HepG2 (cell line): ENCODE measurements at regions not wholly inside any gene's neighbourhood (a gene's known extent, or its start where the extent isn't known, plus 50 kb on each side); places are given as distances from the start of the nearest gene placed in this dataset.

ENCODE experiments used
- ATAC-seq: fragments of 200-7000 bp; cut with Tn5 transposase; 3 replicates; pipeline ENCODE4 v1.9.1; 2020; ENCODE audit warnings: mild to moderate bottlenecking, moderate library complexity
- BruUV-seq: library from RNA; stranded (reverse); fragments of 400-500 nt; replicated peaks from 2 replicates; lab custom pipeline; 2021; lab: Mats Ljungman, UMichigan
- CTCF ChIA-PET: fragments of 300-600 bp; formaldehyde crosslinking; extraction: SDS; loops from one replicate; lab custom pipeline; 2021; ENCODE audit warnings: low total read pairs, inconsistent platforms, low intra/inter-chr PET ratio; lab: Yijun Ruan, JAX
- POLR2A ChIA-PET: fragments of 350-600 bp; sonication (Branson Sonifier 250); formaldehyde crosslinking; loops from one replicate; lab custom pipeline; 2020; ENCODE audit warnings: antibody characterized with exemption, inconsistent platforms; lab: Yijun Ruan, JAX
- DNase-seq: peaks from one replicate; pipeline ENCODE4 v3.0.0-alpha.2; 2015; ENCODE audit warnings: low spot score
- FAIRE-seq: peaks from 3 replicates; lab custom pipeline; 2011; peaks lifted over from hg19 to GRCh38; lab: Jason Lieb, UNC
- H2AFZ ChIP-seq: one replicate; pipeline ENCODE4 v1.6.1; 2011; ENCODE audit warnings: low read length, inconsistent platforms
- H3K27ac ChIP-seq: fragments of 300-600 bp; 3 replicates; pipeline ENCODE4 v1.8.0; 2011; ENCODE audit warnings: mixed run types, mild to moderate bottlenecking, mixed read lengths, low read length, inconsistent platforms; ENCODE audit not compliant: insufficient read depth; ENCODE audit errors: extremely low read length
- H3K27me3 ChIP-seq, 2 experiments: fragments of 200-600 bp in 1 of 2; 2 replicates in 1 of 2; 3 replicates in 1 of 2; pipeline versions ENCODE4 v1.6.0 to v1.8.0; 2011; ENCODE audit warnings: low read length in 2 of 2, mild to moderate bottlenecking in 2 of 2, moderate library complexity in 2 of 2, inconsistent platforms in 1 of 2; ENCODE audit not compliant: insufficient read depth in 2 of 2, control insufficient read depth in 1 of 2
- H3K36me3 ChIP-seq, 2 experiments: fragments of 200-600 bp in 1 of 2; replicated peaks in 1 of 2; 2 replicates in 1 of 2; 3 replicates in 1 of 2; pipeline versions ENCODE4 v1.5.1 to v1.8.0; 2011; ENCODE audit warnings: low read length in 2 of 2, inconsistent platforms in 1 of 2; ENCODE audit not compliant: insufficient read depth in 2 of 2, control insufficient read depth in 1 of 2
- H3K4me1 ChIP-seq: 2 replicates; pipeline ENCODE4 v1.5.1; 2012; ENCODE audit warnings: low read length, inconsistent platforms; ENCODE audit not compliant: insufficient read depth
- H3K4me2 ChIP-seq: 2 replicates; pipeline ENCODE4 v1.6.0; 2011; ENCODE audit warnings: low read depth, low read length, inconsistent platforms
- H3K4me3 ChIP-seq, 3 experiments: fragments of 200-600 bp in 1 of 3; sonication (generic), shearing (Covaris generic) in 1 of 3; replicated peaks in 1 of 3; 2 replicates each; pipeline ENCODE4 v1.5.1; 2011 to 2016; ENCODE audit warnings: low read length in 3 of 3, inconsistent platforms in 2 of 3, low read depth in 2 of 3, mild to moderate bottlenecking in 2 of 3, control low read depth in 1 of 3, mixed read lengths in 1 of 3; ENCODE audit not compliant: insufficient read depth in 1 of 3
- H3K79me2 ChIP-seq: one replicate; pipeline ENCODE4 v1.6.1; 2011; ENCODE audit warnings: low read length, inconsistent platforms; ENCODE audit not compliant: insufficient read depth
- H3K9ac ChIP-seq: 2 replicates; pipeline ENCODE4 v1.6.0; 2011; ENCODE audit warnings: mild to moderate bottlenecking, low read depth, low read length, inconsistent platforms; ENCODE audit not compliant: insufficient read depth
- H3K9me3 ChIP-seq: 2 replicates; pipeline ENCODE4 v1.5.1; 2012; ENCODE audit warnings: mild to moderate bottlenecking, low read length
- H4K20me1 ChIP-seq: 2 replicates; pipeline ENCODE4 v1.6.0; 2011; ENCODE audit warnings: inconsistent platforms, mild to moderate bottlenecking, low read length, moderate library complexity; ENCODE audit not compliant: insufficient read depth
- BCL6 ChIP-seq: IDR thresholded peaks from 2 replicates; pipeline ENCODE4 v1.6.1; 2016; ENCODE audit warnings: missing genetic modification reagents, missing compliant biosample characterization
- HNRNPL ChIP-seq: fragments of 200-400 bp; formaldehyde crosslinking; IDR thresholded peaks from 2 replicates; pipeline ENCODE4 v1.6.1; 2017; ENCODE audit warnings: mild to moderate bottlenecking, low read depth, low read length
- MYNN ChIP-seq: sonication (generic); formaldehyde crosslinking; IDR thresholded peaks from 2 replicates; pipeline ENCODE4 v1.4.0; 2020; ENCODE audit warnings: mild to moderate bottlenecking, low read depth, missing genetic modification reagents
- NFE2 ChIP-seq: sonication (generic); formaldehyde crosslinking; IDR thresholded peaks from 2 replicates; pipeline ENCODE4 v1.4.0; 2020; ENCODE audit warnings: missing genetic modification reagents
- PHF21A ChIP-seq: sonication (generic); formaldehyde crosslinking; IDR thresholded peaks from 2 replicates; pipeline ENCODE4 v1.5.0; 2020; ENCODE audit warnings: mild to moderate bottlenecking, missing genetic modification reagents
- REPIN1 ChIP-seq: sonication (generic); formaldehyde crosslinking; IDR thresholded peaks from 2 replicates; pipeline ENCODE4 v1.8.0; 2022; ENCODE audit warnings: missing genetic modification reagents, low read depth, mild to moderate bottlenecking, borderline replicate concordance
- SKI ChIP-seq: fragments of 450-650 bp; IDR thresholded peaks from one replicate; pipeline ENCODE4 v1.6.1; 2018; ENCODE audit warnings: mild to moderate bottlenecking; ENCODE audit not compliant: partially characterized antibody
- SRY ChIP-seq: sonication (generic); formaldehyde crosslinking; IDR thresholded peaks from 2 replicates; pipeline ENCODE4 v1.8.0; 2022; ENCODE audit warnings: mild to moderate bottlenecking, missing genetic modification reagents
- TIGD3 ChIP-seq: sonication (generic); formaldehyde crosslinking; IDR thresholded peaks from 2 replicates; pipeline ENCODE4 v1.5.1; 2020; ENCODE audit warnings: mild to moderate bottlenecking, missing genetic modification reagents, borderline replicate concordance
- ZKSCAN8 ChIP-seq: IDR thresholded peaks from 2 replicates; pipeline ENCODE4 v1.6.1; 2016; ENCODE audit warnings: borderline replicate concordance, missing genetic modification reagents, missing compliant biosample characterization
- ZNF101 ChIP-seq: sonication (generic); formaldehyde crosslinking; IDR thresholded peaks from 2 replicates; pipeline ENCODE4 v1.4.0; 2020; ENCODE audit warnings: mild to moderate bottlenecking, low read depth, missing genetic modification reagents, borderline replicate concordance
- ZNF572 ChIP-seq: sonication (generic); formaldehyde crosslinking; IDR thresholded peaks from 2 replicates; pipeline ENCODE4 v1.5.1; 2020; ENCODE audit warnings: mild to moderate bottlenecking, missing genetic modification reagents
- ZNF772 ChIP-seq: sonication (generic); formaldehyde crosslinking; IDR thresholded peaks from 2 replicates; pipeline ENCODE4 v1.5.0; 2020; ENCODE audit warnings: mild to moderate bottlenecking, missing genetic modification reagents
- ZNF776 ChIP-seq: sonication (generic); formaldehyde crosslinking; IDR thresholded peaks from 2 replicates; pipeline ENCODE4 v1.4.0; 2020; ENCODE audit warnings: mild to moderate bottlenecking, missing genetic modification reagents
- WGBS: methylation state at CpG from one replicate; pipeline ENCODE4 v1.1.6; 2017; ENCODE audit warnings: low lambda C conversion rate; 5-methylcytosine and 5-hydroxymethylcytosine counted together
- in situ Hi-C: cut with HindIII; loops from 2 replicates; pipeline ENCODE4 v1.10.0; 2017; ENCODE audit warnings: low pct_unique_long_range_greater_than_20kb; ENCODE audit not compliant: extremely low pct_ligation_motif_present
- intact Hi-C: fragments of 100-400 bp; cut with micrococcal nuclease; formaldehyde crosslinking; loops from one replicate; pipeline ENCODE4 v1.10.0; 2022; ENCODE audit not compliant: unreplicated experiment

- H3K27me3 ChIP-seq: no peaks in the 10 kb centered on the region; a peak in 1 of 5 replicates
- BruUV-seq: no TSS peak
- no peak overlapping the region for H3K4me2 ChIP-seq
- in situ Hi-C loops: no loop called here
- FAIRE-seq: no peak
- H3K9ac ChIP-seq: no peak overlapping the region
- no peaks in the 10 kb centered on the region for H3K36me3 ChIP-seq
- H2AFZ ChIP-seq: no peak overlapping the region
- ATAC-seq: no peak
- peak; percentile 90 for TF ChIP-seq BCL6 (CRISPR knock-in tag)
- no peak for TF ChIP-seq PHF21A (CRISPR knock-in tag)
- H3K4me3 ChIP-seq: no peak overlapping the region
- WGBS: under 1% methylated on average over 5 of the region's 5 CpGs
- intact Hi-C loops: no loop called here
- no peak overlapping the region for H3K27ac ChIP-seq
- peaks cover 29% of the 10 kb centered on the region for H3K4me1 ChIP-seq
- no peak for DNase-seq
- POLR2A ChIA-PET: no interaction called here
- no peaks in the 10 kb centered on the region for H4K20me1 ChIP-seq
- H3K9me3 ChIP-seq: no peaks in the 10 kb centered on the region
- CTCF ChIA-PET: no interaction called here
- no peaks in the 10 kb centered on the region for H3K79me2 ChIP-seq
Observed at GRCh38 chr9:89926167-89926566, 321.4 kb downstream of the GADD45G start.

GRCh38 chr9:89926691-89927220 lies 321.9 kb downstream of the GADD45G start:
- intact Hi-C loops: no loop called here
- Histone ChIP-seq H3K4me3 (no peak overlapping the region), H3K36me3 (no peaks in the 10 kb centered on the region), H2AFZ (no peak overlapping the region), H3K79me2 (no peaks in the 10 kb centered on the region), H4K20me1 (no peaks in the 10 kb centered on the region), H3K27me3 (no peaks in the 10 kb centered on the region; a peak in 1 of 5 replicates), H3K9ac (no peak overlapping the region), H3K27ac (no peak overlapping the region), H3K4me2 (no peak overlapping the region), H3K4me1 (peaks cover 29% of the 10 kb centered on the region), H3K9me3 (no peaks in the 10 kb centered on the region)
- ATAC-seq (no peak), FAIRE-seq (no peak), DNase-seq (no peak)
- ChIA-PET POLR2A (no interaction called here), CTCF (no interaction called here)
- in situ Hi-C loops: no loop called here
- 27% methylated on average over 7 of the region's 7 CpGs for WGBS
- TF ChIP-seq HNRNPL: no peak
- no peak for TF ChIP-seq TIGD3
- no peak for TF ChIP-seq ZNF101 (CRISPR knock-in tag)
- TF ChIP-seq SRY (CRISPR knock-in tag): no peak
- TF ChIP-seq SKI: no peak
- no peak for TF ChIP-seq ZNF776 (CRISPR knock-in tag)
- TF ChIP-seq ZNF572 (CRISPR knock-in tag): no peak
- no peak for TF ChIP-seq ZKSCAN8 (CRISPR knock-in tag)
- no peak for TF ChIP-seq MYNN (CRISPR knock-in tag)
- TF ChIP-seq ZNF772 (CRISPR knock-in tag): no peak
- no peak for TF ChIP-seq REPIN1
- TF ChIP-seq NFE2 (CRISPR knock-in tag): no peak
- no TSS peak for BruUV-seq
